Left renal cortex interstitium (tissue), 4 donors: ENCODE measurements at regions not wholly inside any gene's neighbourhood (a gene's known extent, or its start where the extent isn't known, plus 50 kb on each side); places are given as distances from the start of the nearest gene placed in this dataset.
"Not testable (repeated sequence)": the region's sequence is repeated elsewhere in the genome, so short reads cannot be mapped to it uniquely, and the experiment has no call there.

Source experiments
- DNase-seq, 4 donors: peaks; one replicate each; pipeline ENCODE4 v3.0.0-alpha.2; 2013; ENCODE audit warnings: low read depth in 4 of 4, low spot score in 2 of 4, missing footprints in 1 of 4

- DNase-seq: no peak
Observed at GRCh38 chr4:134754301-134755019, 552.9 kb upstream of the PABPC4L start.

GRCh38 chr4:134753390-134753789, 551.8 kb upstream of the PABPC4L start:
- DNase-seq: no peak

GRCh38 chr4:134747108-134747805, 545.7 kb upstream of the PABPC4L start:
- no peak for DNase-seq

GRCh38 chr4:134740290-134740689, 538.7 kb upstream of the PABPC4L start:
- DNase-seq: no peak

GRCh38 chr4:134735901-134736300, 534.3 kb upstream of the PABPC4L start:
- no peak for DNase-seq

- no peak for DNase-seq
Observed at GRCh38 chr4:134727696-134728095, 526.1 kb upstream of the PABPC4L start.

- no peak for DNase-seq
Observed at GRCh38 chr4:134722306-134722705, 520.7 kb upstream of the PABPC4L start.

GRCh38 chr4:134720030-134720429, 518.4 kb upstream of the PABPC4L start:
- no peak for DNase-seq

GRCh38 chr4:134708616-134709015, 507.0 kb upstream of the PABPC4L start:
- no peak for DNase-seq

- DNase-seq: no peak
Observed at GRCh38 chr4:134708026-134708425, 506.4 kb upstream of the PABPC4L start.

- no peak for DNase-seq
Observed at GRCh38 chr4:134702374-134702773, 500.8 kb upstream of the PABPC4L start.

GRCh38 chr4:134700251-134700650, 498.7 kb upstream of the PABPC4L start:
- DNase-seq: no peak

- DNase-seq: not testable (repeated sequence)
Observed at GRCh38 chr4:134698831-134699230, 497.2 kb upstream of the PABPC4L start.

- no peak for DNase-seq
Observed at GRCh38 chr4:134695433-134695832, 493.8 kb upstream of the PABPC4L start.

GRCh38 chr4:134691915-134692314, 490.3 kb upstream of the PABPC4L start:
- DNase-seq: no peak

GRCh38 chr4:134687646-134688628, 486.3 kb upstream of the PABPC4L start:
- DNase-seq: no peak

GRCh38 chr4:134677209-134677814, 475.7 kb upstream of the PABPC4L start:
- DNase-seq: no peak

- DNase-seq: no peak
Observed at GRCh38 chr4:134668237-134668636, 466.6 kb upstream of the PABPC4L start.

- no peak for DNase-seq
Observed at GRCh38 chr4:134666640-134667039, 465.1 kb upstream of the PABPC4L start.

- no peak for DNase-seq
Observed at GRCh38 chr4:134665429-134665828, 463.8 kb upstream of the PABPC4L start.

- DNase-seq: no peak
Observed at GRCh38 chr4:134663742-134664141, 462.2 kb upstream of the PABPC4L start.
